GM20000 (cell line): ENCODE measurements at regions not wholly inside any gene's neighbourhood (a gene's known extent, or its start where the extent isn't known, plus 50 kb on each side); places are given as distances from the start of the nearest gene placed in this dataset.

ENCODE experiments used
- DNase-seq: peaks from one replicate; pipeline ENCODE4 v3.0.0; 2012; ENCODE audit warnings: low spot score
- CTCF ChIP-seq: IDR thresholded peaks from 2 replicates; pipeline ENCODE4 v1.5.1; 2012; ENCODE audit warnings: mild to moderate bottlenecking, control low read depth; ENCODE audit errors: extremely low read depth, missing control alignments

- TF ChIP-seq CTCF, result no peak
- no peak for DNase-seq
Observed at GRCh38 chr7:84624927-84625326, 430.3 kb upstream of the SEMA3A start.

- no peak for DNase-seq
- no peak for TF ChIP-seq CTCF
Observed at GRCh38 chr7:84624527-84624926, 429.9 kb upstream of the SEMA3A start.

- no peak for TF ChIP-seq CTCF
- DNase-seq, result no peak
Observed at GRCh38 chr7:84617265-84618030, 422.9 kb upstream of the SEMA3A start.

- TF ChIP-seq CTCF, result no peak
- DNase-seq, result no peak
Observed at GRCh38 chr7:84614821-84615501, 420.4 kb upstream of the SEMA3A start.

- no peak for DNase-seq
- no peak for TF ChIP-seq CTCF
Observed at GRCh38 chr7:84612981-84613681, 418.5 kb upstream of the SEMA3A start.

GRCh38 chr7:84611391-84611790 lies 416.8 kb upstream of the SEMA3A start:
- no peak for DNase-seq
- TF ChIP-seq CTCF, result no peak

GRCh38 chr7:84610390-84610789 lies 415.8 kb upstream of the SEMA3A start:
- no peak for DNase-seq
- TF ChIP-seq CTCF, result no peak
